ENCODE measurements at regions not wholly inside any gene's neighbourhood (a gene's known extent, or its start where the extent isn't known, plus 50 kb on each side); places are given as distances from the start of the nearest gene placed in this dataset.
"Not testable (repeated sequence)": the region's sequence is repeated elsewhere in the genome, so short reads cannot be mapped to it uniquely, and the experiment has no call there.

DNA sequence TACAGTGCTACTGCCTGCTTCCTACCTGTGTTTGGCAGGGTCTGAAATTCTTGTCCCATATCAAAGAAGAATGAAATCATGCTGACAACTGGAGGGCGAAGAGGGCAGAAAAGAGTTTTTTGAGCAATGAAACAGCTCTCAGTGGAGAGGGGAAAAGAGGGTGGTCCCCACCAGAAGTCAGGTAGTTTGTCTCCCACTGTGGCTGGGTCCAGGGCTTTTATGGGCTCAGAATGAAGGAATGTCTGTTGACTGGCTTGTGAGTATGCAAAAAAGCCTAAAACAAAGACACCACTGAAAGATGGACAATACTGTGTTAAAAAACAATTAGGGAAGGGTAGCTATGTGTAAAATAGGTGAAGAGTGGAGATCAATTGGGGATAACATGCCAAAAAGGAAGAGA is 115.0 kb downstream of the ADAM29 start:
- DNase-seq, result no peak

DNA sequence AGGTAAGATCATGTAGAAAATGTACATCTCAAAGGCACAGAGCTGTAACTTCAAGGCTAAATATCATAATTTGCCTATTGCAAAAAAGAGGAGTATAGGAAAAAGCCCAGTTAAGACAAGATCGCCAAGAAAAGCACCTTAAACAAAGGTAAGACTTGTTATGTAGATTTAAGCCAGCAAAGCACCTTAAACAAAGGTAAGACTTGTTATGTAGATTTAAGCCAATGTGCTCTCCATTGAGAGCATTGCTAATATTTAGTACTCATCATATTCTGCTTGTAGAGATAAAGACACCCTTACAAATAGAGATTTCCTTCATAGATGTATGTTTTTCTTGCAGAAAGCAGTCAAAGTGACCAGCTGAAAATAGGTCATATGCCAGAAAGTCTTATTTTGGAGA is 115.8 kb downstream of the ADAM29 start:
- DNase-seq, result no peak

DNA sequence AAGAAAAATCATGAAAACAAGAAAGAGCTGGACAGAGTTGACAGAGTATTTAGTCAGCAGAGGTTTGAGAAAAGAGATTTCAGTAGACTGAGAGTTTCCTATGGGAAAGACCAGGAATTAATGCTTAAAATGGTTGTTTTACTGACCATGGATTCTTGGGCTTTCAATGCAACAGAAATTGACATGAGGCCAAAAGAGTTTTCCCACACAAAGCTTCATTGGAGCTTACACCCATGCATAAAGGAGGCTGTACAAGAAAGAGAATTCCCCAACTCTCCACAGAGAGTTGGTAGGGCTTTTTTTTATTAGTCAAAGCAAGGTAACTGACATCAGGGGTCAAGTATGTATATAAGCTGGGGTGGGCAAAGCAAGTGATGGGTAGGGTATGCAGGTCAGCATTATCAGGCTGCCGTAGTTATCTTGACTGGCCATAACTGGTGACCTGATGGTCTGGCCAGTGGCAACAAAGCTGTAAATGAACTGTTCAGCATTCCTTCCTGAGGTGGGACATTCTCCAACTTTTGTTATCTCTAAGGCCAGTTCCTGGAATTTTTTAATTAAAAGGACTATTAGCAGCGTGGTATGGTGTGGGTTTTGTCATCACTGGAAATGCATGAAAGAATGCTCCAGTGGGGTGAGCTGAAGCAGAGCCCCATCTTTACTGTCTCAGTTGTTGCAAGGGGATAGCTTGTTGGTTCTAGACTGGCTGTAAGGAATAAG is 117.0 kb downstream of the ADAM29 start:
- DNase-seq, result no peak

DNA sequence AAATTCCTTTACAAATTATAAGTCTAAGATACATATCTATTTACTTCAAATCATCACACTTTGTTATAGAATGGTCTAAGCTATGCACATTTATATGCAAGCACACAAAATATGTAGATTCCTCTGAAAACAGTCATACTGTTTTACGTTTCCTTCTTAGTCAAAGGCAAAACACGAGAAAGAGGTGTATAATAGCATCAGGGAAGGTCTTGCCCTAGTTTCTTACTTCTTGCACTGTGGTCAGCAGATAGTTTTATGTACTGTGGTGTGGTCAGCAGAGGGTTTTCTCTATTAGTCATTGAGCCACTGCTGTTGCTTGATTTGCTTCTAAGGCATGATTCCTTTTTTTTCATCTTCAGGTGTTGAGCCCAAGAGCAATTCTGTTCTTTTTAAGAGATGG is 117.7 kb downstream of the ADAM29 start:
- no peak for DNase-seq

DNA sequence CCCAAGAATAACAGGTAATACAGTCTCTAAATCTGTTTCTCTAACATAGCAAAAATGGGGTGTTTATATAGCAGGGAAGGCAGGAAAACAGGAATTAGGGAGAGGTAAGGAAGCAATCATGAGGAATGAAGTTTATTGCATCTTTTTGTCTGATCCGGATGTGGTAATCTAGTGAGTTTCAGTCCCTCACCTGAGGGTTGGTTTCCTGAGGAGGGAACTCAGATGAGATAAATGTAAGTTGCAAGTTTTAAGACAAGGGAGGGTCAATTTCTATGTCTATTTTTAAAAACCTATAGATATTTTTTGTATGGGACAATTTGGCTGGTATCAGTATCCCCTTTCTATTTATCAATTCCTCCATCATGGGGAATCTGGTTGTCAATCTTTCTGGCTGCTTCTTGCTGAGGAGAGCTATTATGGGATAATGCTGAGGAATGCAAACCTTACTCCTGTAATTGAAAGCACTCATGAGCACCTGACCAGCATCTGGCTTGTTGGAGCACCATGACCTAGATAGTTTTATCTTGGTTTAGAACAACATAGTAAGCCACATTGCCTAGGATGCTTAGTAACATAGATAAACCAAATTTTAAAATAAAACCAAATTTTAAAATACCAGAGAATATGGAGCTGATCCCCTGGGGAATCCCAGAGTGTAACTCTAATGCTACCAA is 130.1 kb downstream of the ADAM29 start:
- DNase-seq, result no peak

DNA sequence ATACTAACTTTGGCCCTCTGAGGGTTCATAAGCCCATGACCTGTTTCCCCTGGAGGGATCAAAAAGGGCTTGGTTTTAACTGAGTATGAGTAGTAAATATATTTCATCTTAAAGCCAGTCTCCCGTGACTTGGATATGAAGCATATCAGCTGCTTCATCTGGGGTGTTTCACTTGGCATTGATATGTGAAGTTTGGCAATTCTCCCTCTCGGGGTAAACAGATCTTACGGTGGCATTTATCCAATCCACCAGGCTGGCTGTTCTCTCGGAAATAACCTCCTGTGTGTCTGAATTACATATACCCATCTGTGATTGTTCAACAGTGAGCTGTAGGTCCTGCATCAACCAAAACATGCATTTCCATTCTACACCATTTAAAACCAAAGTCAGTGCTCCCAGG is 130.7 kb downstream of the ADAM29 start:
- no peak for DNase-seq

DNA sequence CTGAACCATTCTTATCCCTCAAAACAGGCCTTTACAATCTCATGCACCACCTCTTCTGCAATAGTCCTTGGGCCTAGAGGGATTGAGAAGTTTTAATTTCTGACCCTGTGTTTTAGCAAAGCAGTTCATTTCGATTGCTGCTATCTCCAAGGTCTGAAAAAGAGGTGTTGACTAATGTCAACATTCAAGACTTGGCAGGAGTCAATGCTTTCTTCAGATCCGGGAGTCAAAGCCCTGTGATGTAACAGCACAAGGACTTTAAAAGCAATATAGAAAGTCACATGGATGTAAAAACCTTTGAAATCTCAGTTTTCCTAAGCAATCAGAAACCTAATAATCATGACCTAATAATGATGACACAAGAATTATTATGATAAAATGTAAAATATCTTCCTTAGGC is 133.8 kb downstream of the ADAM29 start:
- DNase-seq, result no peak

DNA sequence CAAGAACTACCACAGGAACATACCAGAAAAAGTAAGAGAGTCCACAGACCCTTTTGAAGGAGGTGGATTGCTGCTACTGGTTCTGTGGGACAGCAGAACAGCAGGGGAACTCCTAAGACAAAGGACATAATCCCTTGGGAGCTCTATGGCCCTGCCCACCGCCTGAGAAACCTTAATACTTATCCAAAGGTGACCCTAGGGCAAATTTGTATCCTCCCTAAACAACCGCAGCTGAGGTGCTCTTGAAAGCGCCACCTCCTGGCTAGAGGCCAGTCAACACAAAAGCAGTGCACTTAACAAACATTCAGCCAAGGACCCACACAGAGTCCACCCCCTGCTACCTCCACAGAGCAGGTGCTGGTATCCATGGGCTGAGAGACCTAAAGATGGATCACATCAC is 136.8 kb downstream of the ADAM29 start:
- DNase-seq, result no peak

DNA sequence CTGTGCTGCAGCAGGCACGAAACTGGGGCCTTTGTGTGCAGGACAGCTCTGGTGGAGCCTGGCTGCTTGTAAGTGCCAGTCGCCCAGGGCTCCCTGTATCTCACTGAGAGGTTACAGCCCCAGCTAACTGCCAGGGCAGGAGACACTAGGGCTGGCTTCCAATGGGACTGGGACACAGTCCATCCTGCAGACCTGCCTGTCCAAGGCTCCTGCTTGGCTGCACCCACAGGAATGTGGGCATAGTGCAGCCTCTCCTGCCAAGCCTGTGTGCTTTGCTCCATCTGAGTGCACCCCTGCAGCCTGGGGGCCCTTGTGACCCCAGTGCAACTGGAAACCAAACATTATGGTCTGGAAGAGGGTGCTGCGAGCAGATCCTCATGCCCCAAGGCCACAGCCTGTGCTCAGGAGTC is 144.0 kb downstream of the ADAM29 start:
- no peak for DNase-seq

DNA sequence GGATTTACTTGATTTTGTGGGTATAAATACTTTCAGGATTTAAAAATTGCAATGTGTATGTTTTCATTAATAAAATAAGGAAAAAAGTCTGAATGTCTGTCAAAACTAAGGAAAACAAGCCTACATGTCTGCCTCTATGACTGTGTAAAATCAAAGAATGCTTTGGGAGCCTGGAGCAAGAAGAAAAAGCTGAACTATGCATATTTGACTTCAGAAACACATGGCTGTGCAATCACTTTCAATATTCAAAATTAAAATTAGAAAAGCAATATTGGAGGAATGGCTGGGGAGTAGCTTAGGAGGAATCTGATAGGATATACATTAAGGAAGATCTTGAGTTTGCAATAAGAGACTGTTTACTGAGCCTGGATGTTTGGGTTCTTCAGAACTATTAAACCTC is 147.1 kb downstream of the ADAM29 start:
- DNase-seq, result no peak

DNA sequence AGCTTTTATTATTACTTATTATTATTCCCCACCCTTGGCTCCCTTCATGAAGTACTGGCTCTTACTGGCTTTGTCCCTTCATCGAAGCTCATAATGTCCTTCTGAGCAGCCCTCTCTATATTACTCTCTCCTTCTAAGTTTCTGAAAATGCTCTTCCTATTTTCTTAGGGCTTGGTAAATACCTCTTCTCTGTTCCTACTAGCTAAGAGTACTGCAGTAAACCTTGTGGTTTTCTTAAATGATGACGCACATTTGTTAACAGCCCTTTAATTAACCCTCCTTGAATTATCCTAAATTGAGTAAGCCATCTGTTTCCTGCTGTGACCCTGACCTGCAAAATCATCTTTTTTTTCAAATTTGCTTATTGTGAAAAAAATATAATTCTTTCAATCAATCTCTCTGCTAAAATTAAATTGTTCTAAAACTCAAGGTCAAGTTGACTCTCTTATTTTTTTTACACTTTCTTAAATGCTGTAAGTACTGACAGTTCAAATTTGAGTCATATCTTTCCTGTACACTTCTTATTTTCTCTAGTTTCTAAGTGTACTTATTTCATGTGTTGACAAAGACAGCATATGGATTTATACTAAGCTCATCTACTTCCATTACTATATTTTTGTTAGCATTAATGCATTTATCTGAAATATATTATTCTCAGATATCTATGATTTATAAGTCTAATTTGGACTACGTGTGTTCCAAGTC is 148.9 kb downstream of the ADAM29 start:
- no peak for DNase-seq

DNA sequence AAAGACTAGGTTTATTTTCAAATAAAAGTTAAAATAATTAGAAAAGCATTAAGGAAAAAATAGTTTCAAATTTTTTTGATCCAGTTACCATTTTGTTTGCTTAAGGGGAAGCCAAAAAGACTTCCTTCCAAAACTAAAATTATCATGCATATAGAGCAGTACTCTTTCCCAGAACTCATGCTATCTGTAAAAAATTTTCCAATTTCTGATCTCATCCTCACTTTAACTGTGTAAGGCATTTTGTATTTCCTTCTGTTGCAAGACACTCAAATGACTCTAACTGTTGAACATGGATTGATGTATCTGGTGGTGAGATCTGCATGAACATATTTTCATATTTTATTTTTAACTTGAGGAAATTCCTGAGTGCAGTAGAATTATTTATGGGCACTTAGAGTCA is 150.1 kb downstream of the ADAM29 start:
- DNase-seq, result no peak

DNA sequence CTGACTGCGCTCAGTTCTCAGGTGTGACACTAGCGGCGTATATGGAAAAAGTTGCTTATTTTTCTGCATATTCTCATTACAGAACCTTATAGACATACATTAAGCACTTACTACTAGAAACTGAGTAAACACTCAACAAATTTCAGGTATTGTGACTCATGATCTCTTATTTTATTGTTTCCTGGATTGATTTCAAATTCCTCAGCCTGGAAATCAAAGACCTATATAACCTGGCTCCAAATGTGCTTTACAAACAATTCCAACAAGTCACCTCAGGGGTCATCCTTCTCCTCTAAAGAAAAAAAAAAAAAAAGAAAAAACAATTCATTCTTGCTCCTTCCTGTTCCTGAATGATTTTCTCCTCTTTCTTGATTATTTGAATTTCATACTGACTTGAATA is 152.3 kb downstream of the ADAM29 start:
- no peak for DNase-seq

DNA sequence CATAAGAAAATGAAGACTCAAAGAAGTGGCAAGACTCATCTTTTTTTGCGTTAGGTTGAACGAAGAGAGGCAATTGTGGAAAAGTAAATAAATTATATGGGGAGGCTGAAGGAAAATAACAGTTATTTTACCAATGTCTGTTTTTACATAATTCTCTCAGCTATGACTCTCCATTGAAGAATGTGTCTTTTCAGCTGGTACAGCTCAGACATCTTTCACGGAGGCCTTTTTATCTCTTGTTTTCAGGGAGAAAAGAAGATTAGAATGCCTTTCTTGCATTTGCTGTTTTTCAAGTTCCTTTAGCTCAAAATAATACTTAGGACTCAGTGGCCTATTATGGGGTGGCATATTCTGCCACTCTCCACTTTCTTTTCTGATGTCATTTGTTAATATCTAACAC is 153.0 kb downstream of the ADAM29 start:
- DNase-seq, result no peak

DNA sequence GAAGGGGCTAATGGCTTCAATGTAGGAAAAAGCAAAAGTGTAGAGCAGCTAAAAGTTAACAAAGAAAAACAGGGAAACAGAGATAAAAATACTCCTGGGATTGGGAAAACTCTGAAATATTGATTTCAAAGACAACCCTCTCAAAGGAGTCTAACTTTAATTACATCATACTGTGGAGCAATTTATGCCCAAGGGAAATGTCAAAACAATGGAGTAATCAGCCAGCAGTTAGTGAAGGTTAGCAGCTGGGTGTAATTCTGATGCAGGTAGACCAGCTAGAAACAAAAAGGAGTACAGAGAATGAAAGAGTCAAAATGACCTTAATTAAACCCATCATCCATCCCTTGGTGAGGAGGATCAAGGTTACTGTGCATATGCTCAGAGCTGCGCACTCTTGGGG is 169.0 kb downstream of the ADAM29 start:
- no peak for DNase-seq

DNA sequence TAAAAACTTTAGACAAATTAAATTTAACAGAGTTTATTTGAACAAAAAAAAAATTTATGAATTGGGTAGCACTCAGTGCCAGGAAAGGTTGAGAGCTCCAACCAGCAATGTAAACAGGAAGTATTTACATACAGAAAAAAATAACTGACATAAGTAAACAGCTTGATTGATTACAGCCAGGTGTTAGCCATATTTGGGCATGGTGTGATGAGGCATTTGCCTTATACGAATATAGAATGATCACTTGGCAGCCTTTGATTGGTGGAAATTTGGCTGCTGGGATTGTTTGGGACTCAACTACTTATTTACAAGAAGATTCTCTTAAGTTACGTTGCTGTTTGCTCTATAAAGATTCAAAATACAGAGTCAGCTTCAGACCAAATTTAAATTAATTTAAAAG is 172.0 kb downstream of the ADAM29 start:
- no peak for DNase-seq

DNA sequence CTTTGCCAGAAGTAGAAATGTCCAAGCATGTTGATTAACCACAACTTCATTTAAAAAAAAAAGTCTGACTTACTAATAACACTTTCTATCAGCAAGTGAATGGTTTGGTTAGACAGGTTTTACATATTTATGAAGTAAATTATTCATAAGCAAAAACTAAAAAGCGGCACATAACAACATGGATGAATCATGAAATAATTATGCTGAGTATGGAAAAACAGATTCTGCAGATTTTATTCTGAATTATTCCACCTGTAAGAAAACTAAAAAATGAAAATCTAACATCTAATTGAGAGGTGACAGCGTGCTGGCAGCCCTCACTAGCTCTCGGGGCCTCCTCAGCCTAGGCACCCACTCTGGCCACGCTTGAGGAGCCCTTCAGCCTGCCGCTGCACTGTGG is 173.5 kb downstream of the ADAM29 start:
- DNase-seq, result no peak

DNA sequence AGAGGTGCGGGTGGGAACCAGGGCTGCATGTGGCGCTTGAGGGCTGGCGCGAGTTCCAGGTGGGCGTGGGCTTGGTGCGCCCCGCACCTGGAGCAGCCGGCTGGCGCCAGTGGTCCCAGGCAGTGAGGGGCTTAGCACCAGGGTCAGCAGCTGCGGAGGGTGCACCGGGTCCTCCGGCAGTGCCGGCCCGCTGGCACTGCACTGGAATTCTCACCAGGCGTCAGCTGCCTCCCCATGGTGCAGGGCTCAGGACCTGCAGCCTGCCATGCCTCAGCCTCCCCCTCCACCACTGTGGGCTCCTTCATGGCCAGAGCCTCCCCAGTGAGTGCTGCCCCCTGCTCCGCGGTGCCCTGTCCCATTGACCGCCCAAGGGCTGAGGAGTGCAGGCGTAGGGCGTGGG is 174.0 kb downstream of the ADAM29 start:
- DNase-seq, result no peak

DNA sequence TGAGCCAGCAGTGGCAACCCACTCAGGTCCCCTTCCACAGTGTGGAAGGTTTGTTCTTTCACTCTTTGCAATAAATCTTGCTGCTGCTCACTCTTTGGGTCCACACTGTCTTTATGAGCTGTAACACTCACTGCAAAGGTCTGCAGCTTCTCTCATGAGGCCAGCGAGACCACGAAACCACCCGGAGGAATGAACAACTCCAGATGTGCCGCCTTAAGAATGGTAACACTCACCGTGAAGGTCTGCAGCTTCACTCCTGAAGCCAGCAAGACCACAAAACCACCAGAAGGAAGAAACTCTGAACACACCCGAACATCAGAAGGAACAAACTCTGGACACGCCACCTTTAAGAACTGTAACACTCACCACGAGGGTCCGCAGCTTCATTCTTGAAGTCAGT is 174.9 kb downstream of the ADAM29 start:
- DNase-seq, result not testable (repeated sequence)

DNA sequence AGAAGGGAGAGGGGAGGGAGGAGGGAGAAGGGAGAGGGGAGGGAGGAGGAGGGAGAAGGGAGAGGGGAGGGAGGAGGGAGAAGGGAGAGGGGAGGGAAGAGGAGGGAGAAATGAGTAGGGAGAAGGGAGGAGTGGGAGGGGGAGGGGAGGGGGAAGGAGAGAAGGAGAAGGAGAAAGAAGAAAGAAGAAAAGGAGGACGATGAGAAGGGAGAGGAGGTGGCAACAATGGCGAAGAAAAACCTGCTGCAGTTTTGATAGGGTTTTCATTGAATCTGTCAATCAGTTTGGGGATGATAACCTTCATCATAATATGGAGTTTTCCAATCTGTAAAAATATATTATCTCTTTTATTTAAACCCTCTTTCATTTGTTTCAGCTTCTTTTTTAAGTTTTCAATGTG is 185.2 kb downstream of the ADAM29 start:
- no peak for DNase-seq

DNA sequence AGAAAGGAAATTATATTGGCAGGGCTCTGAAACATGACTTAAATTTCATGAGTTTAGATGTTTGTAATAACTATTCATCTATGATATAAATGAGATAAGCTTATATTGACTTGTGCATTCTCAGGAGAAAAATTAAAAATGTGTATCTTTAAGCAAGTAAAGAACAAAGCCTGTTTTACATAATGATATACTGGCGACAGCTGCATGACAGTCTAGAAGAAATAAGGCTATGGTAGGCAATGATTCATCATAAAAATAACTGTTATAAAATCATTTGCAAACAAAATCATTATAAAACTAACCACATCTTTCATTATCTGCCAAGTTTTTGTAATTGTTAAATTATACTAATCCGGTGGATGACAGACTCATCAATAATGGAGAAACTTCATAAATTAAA is 188.1 kb downstream of the ADAM29 start:
- no peak for DNase-seq

DNA sequence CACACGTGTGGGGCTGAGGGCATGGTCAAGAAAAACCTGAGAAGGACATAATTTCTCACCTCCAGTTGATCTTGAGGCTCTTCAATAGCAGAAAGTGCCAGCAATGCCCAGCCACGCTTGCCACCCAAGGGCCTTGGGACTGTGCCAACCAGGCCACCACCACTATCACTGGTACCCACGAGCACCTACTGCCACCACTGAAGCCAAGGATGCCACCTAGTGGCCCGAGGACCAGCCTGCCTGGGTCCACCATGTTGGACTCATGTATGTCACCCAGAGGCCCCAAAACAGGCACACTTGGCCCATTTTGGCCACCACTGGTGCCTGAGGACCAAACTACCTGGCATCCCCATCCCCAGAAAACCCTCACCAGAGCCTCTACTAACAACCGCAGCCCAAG is 191.8 kb downstream of the ADAM29 start:
- DNase-seq, result no peak

DNA sequence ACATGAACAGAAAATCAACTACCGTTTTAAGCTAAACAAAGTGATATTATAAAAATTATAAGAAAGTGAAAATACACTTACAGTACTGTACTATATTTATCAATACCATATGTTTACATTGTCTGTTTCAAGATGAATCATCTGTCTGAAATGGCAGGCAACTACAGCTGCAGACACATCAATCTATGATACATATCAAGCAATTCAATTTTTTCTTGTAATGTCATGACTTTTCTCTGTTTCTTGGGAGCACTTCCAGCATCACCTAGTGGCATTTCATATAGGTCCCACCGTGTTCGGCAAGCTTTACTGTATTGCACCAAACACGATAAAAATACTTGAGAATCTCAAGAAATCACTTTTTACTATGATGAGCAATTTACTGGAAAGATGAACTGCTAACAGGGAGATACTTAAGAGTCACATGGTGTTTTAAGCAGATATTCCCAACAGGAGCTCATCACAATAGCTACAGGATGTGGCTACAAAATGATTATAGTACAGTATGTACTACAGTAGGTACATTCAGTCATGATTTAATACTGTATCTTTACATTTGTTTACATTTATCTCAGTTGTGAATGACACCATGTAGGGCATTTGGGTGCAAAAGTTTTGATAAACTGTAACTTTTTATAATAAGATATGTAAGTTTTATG is 207.4 kb downstream of the ADAM29 start:
- DNase-seq, result no peak

DNA sequence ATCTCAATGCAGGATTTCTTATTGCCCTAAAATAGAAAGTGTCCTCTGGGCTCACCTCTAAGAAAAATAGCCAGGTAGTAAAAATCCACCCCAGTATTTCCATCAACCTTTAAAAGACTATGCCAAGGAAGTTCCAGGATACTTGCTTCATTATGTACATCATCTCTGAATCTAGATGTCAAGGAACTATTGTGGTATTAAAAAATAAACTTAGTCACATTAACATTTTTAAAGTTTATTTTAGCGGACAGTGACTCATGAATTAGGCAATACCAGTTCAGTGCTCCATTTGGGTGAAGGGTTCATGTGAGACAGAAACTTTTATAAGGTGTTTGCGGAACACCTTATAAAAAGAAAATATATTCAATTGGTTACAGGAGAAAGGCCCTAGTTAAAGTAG is 209.2 kb downstream of the ADAM29 start:
- no peak for DNase-seq

Measured in dermis blood vessel endothelial cell (primary cell).